ENCODE measurements at regions not wholly inside any gene's neighbourhood (a gene's known extent, or its start where the extent isn't known, plus 50 kb on each side); places are given as distances from the start of the nearest gene placed in this dataset.

DNA sequence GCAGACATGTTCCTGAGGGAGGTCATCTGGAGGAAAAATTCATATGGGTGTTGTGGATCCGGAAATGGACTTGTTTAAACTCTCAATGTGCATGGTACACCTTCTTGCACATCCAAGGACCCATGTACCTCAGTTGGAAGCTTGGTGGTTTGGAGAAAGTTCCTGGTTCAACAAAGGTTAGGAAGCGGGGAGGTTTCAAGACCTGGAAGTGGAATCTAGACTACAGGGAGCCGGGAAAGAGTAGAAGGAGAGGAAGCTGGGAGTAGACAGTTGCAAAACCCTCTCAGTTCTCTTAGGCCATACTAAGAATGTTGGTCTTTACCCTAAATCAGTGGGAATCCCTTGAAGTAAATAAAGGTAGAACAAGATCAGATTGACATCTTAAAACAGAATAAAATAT is 209.8 kb upstream of the SPOPL start:
- TF ChIP-seq CTCF (IDR thresholded peaks at IDR 0.05; ENCODE audit: borderline replicate concordance, extremely low read depth, low read length, poor library complexity, severe bottlenecking) (no peak), EZH2 (IDR thresholded peaks at IDR 0.05; ENCODE audit: borderline replicate concordance, low read depth, low read length, severe bottlenecking) (no peak)
